MCF 10A (cell line): ENCODE measurements at regions not wholly inside any gene's neighbourhood (a gene's known extent, or its start where the extent isn't known, plus 50 kb on each side); places are given as distances from the start of the nearest gene placed in this dataset.
"Not testable (repeated sequence)": the region's sequence is repeated elsewhere in the genome, so short reads cannot be mapped to it uniquely, and the experiment has no call there.

Experiments used
- BruUV-seq: library from RNA; stranded (reverse); fragments of 400-500 nt; replicated peaks from 2 replicates; lab custom pipeline; 2021; lab: Mats Ljungman, UMichigan
- CTCF ChIA-PET: fragments of 300-600 bp; sonication (Branson Sonifier 250); formaldehyde crosslinking; extraction: SDS; loops from one replicate; lab custom pipeline; 2021; ENCODE audit warnings: antibody characterized with exemption, inconsistent platforms; lab: Yijun Ruan, JAX
- POLR2A ChIA-PET: fragments of 300-600, 350-650 bp; sonication (Branson Sonifier 250); formaldehyde crosslinking; extraction: SDS; loops from one replicate; lab custom pipeline; 2020; ENCODE audit warnings: antibody characterized with exemption, inconsistent platforms; lab: Yijun Ruan, JAX
- DNase-seq: peaks from one replicate; pipeline ENCODE4 v3.0.0-alpha.2; 2018; ENCODE audit not compliant: unreplicated experiment
- H3K27ac Mint-ChIP-seq: one replicate; pipeline ENCODE4 v1.8.0; 2022; ENCODE audit warnings: mild to moderate bottlenecking, low read depth, mixed read lengths; ENCODE audit not compliant: unreplicated experiment
- H3K27me3 Mint-ChIP-seq: one replicate; pipeline ENCODE4 v1.8.0; 2022; ENCODE audit warnings: mixed read lengths; ENCODE audit not compliant: insufficient read depth, unreplicated experiment
- H3K36me3 Mint-ChIP-seq: one replicate; pipeline ENCODE4 v1.8.0; 2022; ENCODE audit warnings: mild to moderate bottlenecking, moderate library complexity, mixed read lengths; ENCODE audit not compliant: insufficient read depth, unreplicated experiment
- H3K4me1 Mint-ChIP-seq: one replicate; pipeline ENCODE4 v1.8.0; 2022; ENCODE audit warnings: mixed read lengths; ENCODE audit not compliant: insufficient read depth, unreplicated experiment
- H3K4me3 Mint-ChIP-seq: one replicate; pipeline ENCODE4 v1.8.0; 2022; ENCODE audit warnings: mild to moderate bottlenecking, moderate library complexity, mixed read lengths; ENCODE audit not compliant: unreplicated experiment
- H3K9me3 Mint-ChIP-seq: one replicate; pipeline ENCODE4 v1.8.0; 2022; ENCODE audit warnings: mixed read lengths; ENCODE audit not compliant: unreplicated experiment
- intact Hi-C: fragments of 100-400 bp; cut with micrococcal nuclease; formaldehyde crosslinking; loops from 2 replicates; pipeline ENCODE4 v1.14.1; 2022

DNA sequence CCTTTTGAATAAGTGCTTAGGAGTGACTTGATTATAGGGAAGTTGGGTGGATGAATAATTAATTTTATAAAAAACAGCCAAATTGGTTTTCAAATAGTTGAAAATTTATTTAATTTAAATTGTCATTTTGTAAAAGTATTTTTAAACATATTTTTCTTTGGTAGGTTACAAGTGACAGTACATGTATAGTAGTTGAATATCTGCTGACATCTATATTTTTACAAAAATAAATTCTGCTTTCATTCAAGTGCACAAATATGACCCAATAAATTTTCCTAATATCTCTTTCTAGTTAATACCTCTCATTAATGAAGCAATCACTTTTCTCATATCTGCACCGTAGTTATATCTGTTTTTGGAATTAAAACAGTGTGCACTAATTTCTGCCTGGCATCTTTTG, 653.6 kb upstream of the TPTE start:
- intact Hi-C loops, H3K4me3 Mint-ChIP-seq, BruUV-seq, H3K9me3 Mint-ChIP-seq, H3K4me1 Mint-ChIP-seq, POLR2A ChIA-PET, H3K27me3 Mint-ChIP-seq, H3K36me3 Mint-ChIP-seq, H3K27ac Mint-ChIP-seq, DNase-seq, CTCF ChIA-PET: not testable (repeated sequence)

- CTCF ChIA-PET, H3K36me3 Mint-ChIP-seq, H3K4me1 Mint-ChIP-seq, H3K27me3 Mint-ChIP-seq, POLR2A ChIA-PET, H3K9me3 Mint-ChIP-seq, BruUV-seq, H3K4me3 Mint-ChIP-seq, intact Hi-C loops, DNase-seq, H3K27ac Mint-ChIP-seq: not testable (repeated sequence)
Observed at GRCh38 chr21:9873096-9873495, 648.3 kb upstream of the TPTE start.

GRCh38 chr21:9874136-9874535, 647.2 kb upstream of the TPTE start:
- intact Hi-C loops, H3K27ac Mint-ChIP-seq, DNase-seq, H3K36me3 Mint-ChIP-seq, H3K4me1 Mint-ChIP-seq, H3K4me3 Mint-ChIP-seq, BruUV-seq, POLR2A ChIA-PET, H3K27me3 Mint-ChIP-seq, CTCF ChIA-PET, H3K9me3 Mint-ChIP-seq: not testable (repeated sequence)

DNA sequence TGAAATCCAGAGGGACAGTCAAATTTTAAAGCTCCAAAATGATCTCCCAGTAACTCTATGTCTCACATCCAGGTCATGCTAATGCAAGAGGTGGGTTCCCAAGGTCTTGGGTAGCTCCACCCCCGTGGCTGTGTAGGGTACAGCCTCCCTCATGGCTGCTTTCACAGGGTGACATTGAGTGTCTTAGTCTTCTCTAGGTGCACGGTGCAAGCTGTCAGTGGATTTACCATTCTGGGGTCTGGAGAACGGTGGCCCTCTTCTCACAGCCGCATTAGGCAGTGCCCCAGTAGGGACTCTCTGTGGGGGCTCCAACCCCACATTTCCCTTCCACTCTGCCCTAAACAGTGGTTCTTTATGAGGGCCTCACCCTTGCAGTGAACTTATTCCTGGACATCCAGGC, 640.0 kb upstream of the TPTE start:
- peaks cover 21% of the 10 kb centered on the region for H3K9me3 Mint-ChIP-seq
- H3K4me3 Mint-ChIP-seq, H3K27ac Mint-ChIP-seq, H3K4me1 Mint-ChIP-seq, CTCF ChIA-PET, BruUV-seq, H3K36me3 Mint-ChIP-seq, intact Hi-C loops, DNase-seq, POLR2A ChIA-PET, H3K27me3 Mint-ChIP-seq: not testable (repeated sequence)

GRCh38 chr21:9883047-9883446, 638.3 kb upstream of the TPTE start:
- intact Hi-C loops, H3K4me3 Mint-ChIP-seq: not testable (repeated sequence)

GRCh38 chr21:9883571-9884282, 637.7 kb upstream of the TPTE start:
- H3K27ac Mint-ChIP-seq, BruUV-seq, CTCF ChIA-PET: not testable (repeated sequence)

More at GRCh38 chr21:9883047-9883446, 638.3 kb upstream of the TPTE start:
- H3K4me1 Mint-ChIP-seq, H3K27ac Mint-ChIP-seq, DNase-seq, CTCF ChIA-PET, H3K36me3 Mint-ChIP-seq, POLR2A ChIA-PET, H3K27me3 Mint-ChIP-seq, BruUV-seq: not testable (repeated sequence)
- peaks cover 21% of the 10 kb centered on the region for H3K9me3 Mint-ChIP-seq

GRCh38 chr21:9888500-9888899, 632.9 kb upstream of the TPTE start:
- H3K36me3 Mint-ChIP-seq, POLR2A ChIA-PET, intact Hi-C loops, CTCF ChIA-PET, H3K4me3 Mint-ChIP-seq, H3K9me3 Mint-ChIP-seq, DNase-seq, H3K4me1 Mint-ChIP-seq, H3K27me3 Mint-ChIP-seq, BruUV-seq, H3K27ac Mint-ChIP-seq: not testable (repeated sequence)

More at GRCh38 chr21:9883571-9884282, 637.7 kb upstream of the TPTE start:
- H3K27me3 Mint-ChIP-seq, POLR2A ChIA-PET, H3K36me3 Mint-ChIP-seq, H3K4me3 Mint-ChIP-seq, intact Hi-C loops, DNase-seq, H3K4me1 Mint-ChIP-seq: not testable (repeated sequence)
- H3K9me3 Mint-ChIP-seq, result peaks cover 21% of the 10 kb centered on the region

- H3K27me3 Mint-ChIP-seq, POLR2A ChIA-PET, DNase-seq, H3K36me3 Mint-ChIP-seq, intact Hi-C loops, BruUV-seq, H3K4me1 Mint-ChIP-seq, H3K4me3 Mint-ChIP-seq, H3K27ac Mint-ChIP-seq, CTCF ChIA-PET: not testable (repeated sequence)
- H3K9me3 Mint-ChIP-seq, result peaks cover 13% of the 10 kb centered on the region
Observed at GRCh38 chr21:9903579-9903978, 617.8 kb upstream of the TPTE start.

GRCh38 chr21:9914135-9914534, 607.2 kb upstream of the TPTE start:
- H3K36me3 Mint-ChIP-seq, H3K27ac Mint-ChIP-seq, H3K4me1 Mint-ChIP-seq, H3K4me3 Mint-ChIP-seq, POLR2A ChIA-PET, DNase-seq, intact Hi-C loops, CTCF ChIA-PET, H3K27me3 Mint-ChIP-seq, BruUV-seq: not testable (repeated sequence)
- peaks cover 13% of the 10 kb centered on the region for H3K9me3 Mint-ChIP-seq
